ENCODE measurements at regions not wholly inside any gene's neighbourhood (a gene's known extent, or its start where the extent isn't known, plus 50 kb on each side); places are given as distances from the start of the nearest gene placed in this dataset.

DNA sequence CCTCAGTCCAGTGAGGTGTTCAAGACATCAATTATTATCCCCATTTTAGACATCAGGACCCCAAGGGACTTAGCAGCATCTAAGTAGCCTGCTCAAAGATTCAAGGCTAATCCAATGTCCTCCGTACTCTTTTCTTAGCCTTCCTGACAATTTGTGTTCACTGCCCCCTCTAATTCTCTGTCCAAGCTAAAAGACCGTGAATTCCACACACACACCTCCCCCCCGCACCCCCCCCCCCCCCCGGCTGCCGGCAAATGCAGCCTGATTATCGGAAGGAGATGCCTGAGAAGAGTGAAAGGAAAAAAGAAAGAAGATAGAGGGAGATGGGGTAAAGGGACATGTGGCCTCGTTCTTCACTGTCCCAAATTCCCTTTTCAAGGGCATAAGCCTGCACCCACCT is 58.1 kb upstream of the NLK start:
- no peak for TF ChIP-seq POLR2A (IDR thresholded peaks at IDR 0.05; ENCODE audit: low read depth, low read length)
- TF ChIP-seq TAF1 (IDR thresholded peaks at IDR 0.05; ENCODE audit: low read depth, low read length), result no peak
- no peak for TF ChIP-seq POLR2AphosphoS5 (IDR thresholded peaks at IDR 0.05; ENCODE audit: low read depth, low read length)
- no peak for TF ChIP-seq POU2F2 (IDR thresholded peaks at IDR 0.05; ENCODE audit: low read depth, low read length)
